Colonic mucosa (tissue), 4 donors: ENCODE measurements at regions not wholly inside any gene's neighbourhood (a gene's known extent, or its start where the extent isn't known, plus 50 kb on each side); places are given as distances from the start of the nearest gene placed in this dataset.

Experiments used
- DNase-seq: peaks from one replicate; pipeline ENCODE4 v3.0.0-alpha.2; 2020
- H3K27ac ChIP-seq: fragments of 200-600 bp; one replicate; pipeline ENCODE4 v1.8.0; 2021
- H3K27me3 ChIP-seq: fragments of 200-600 bp; one replicate; pipeline ENCODE4 v1.8.0; 2021
- H3K36me3 ChIP-seq: fragments of 200-600 bp; one replicate; pipeline ENCODE4 v1.8.0; 2021
- H3K4me1 ChIP-seq: fragments of 200-600 bp; one replicate; pipeline ENCODE4 v1.8.0; 2021; ENCODE audit warnings: mild to moderate bottlenecking
- H3K4me3 ChIP-seq: fragments of 200-600 bp; one replicate; pipeline ENCODE4 v1.8.0; 2021
- H3K9ac ChIP-seq, 2 donors: one replicate each; pipeline ENCODE4 v1.7.0; 2013; ENCODE audit warnings: control low read depth in 2 of 2, low read depth in 2 of 2, low read length in 2 of 2
- H3K9me3 ChIP-seq: fragments of 200-600 bp; one replicate; pipeline ENCODE4 v1.8.0; 2021
- CTCF ChIP-seq: fragments of 200-600 bp; IDR thresholded peaks from one replicate; pipeline ENCODE4 v1.8.0; 2022; ENCODE audit warnings: antibody characterized with exemption, mild to moderate bottlenecking
- intact Hi-C: fragments of 100-400 bp; cut with DNase I; formaldehyde crosslinking; loops from one replicate; pipeline ENCODE4 v1.14.1; 2022
- donor health status: healthy.
- donor health status: DM: no; HTN: no; CAD: no.
- donor health status: DM: no; HTN: no; CAD: no.

- intact Hi-C loops, result no loop called here
- H3K9ac ChIP-seq, result no peak overlapping the region
- TF ChIP-seq CTCF, result no peak
These were observed 405.5 kb upstream of the ADAMTS5 start for GRCh38 chr21:27372381-27372780.

GRCh38 chr21:27371975-27372331 is 405.1 kb upstream of the ADAMTS5 start:
- no peak for TF ChIP-seq CTCF
- intact Hi-C loops, result no loop called here

More at GRCh38 chr21:27372381-27372780, 405.5 kb upstream of the ADAMTS5 start:
- H3K9me3 ChIP-seq, result no peaks in the 10 kb centered on the region
- no peaks in the 10 kb centered on the region for H3K4me1 ChIP-seq
- no peak for DNase-seq
- H3K27ac ChIP-seq, result no peak overlapping the region
- H3K4me3 ChIP-seq, result no peak overlapping the region
- H3K27me3 ChIP-seq, result no peaks in the 10 kb centered on the region
- no peaks in the 10 kb centered on the region for H3K36me3 ChIP-seq

GRCh38 chr21:27371115-27371974 is 404.5 kb upstream of the ADAMTS5 start:
- Histone ChIP-seq H3K4me1 (no peaks in the 10 kb centered on the region), H3K9me3 (no peaks in the 10 kb centered on the region), H3K27ac (no peak overlapping the region), H3K9ac (no peak overlapping the region), H3K4me3 (no peak overlapping the region), H3K27me3 (no peaks in the 10 kb centered on the region), H3K36me3 (no peaks in the 10 kb centered on the region)
- intact Hi-C loops, result no loop called here
- TF ChIP-seq CTCF, result no peak
- DNase-seq, result no peak

More at GRCh38 chr21:27371975-27372331, 405.1 kb upstream of the ADAMTS5 start:
- H3K4me3 ChIP-seq, result no peak overlapping the region
- DNase-seq, result no peak
- no peaks in the 10 kb centered on the region for H3K9me3 ChIP-seq
- no peak overlapping the region for H3K27ac ChIP-seq
- H3K9ac ChIP-seq, result no peak overlapping the region
- no peaks in the 10 kb centered on the region for H3K4me1 ChIP-seq
- no peaks in the 10 kb centered on the region for H3K36me3 ChIP-seq
- H3K27me3 ChIP-seq, result no peaks in the 10 kb centered on the region

GRCh38 chr21:27369978-27370571 is 403.2 kb upstream of the ADAMTS5 start:
- Histone ChIP-seq H3K27me3 (no peaks in the 10 kb centered on the region), H3K27ac (no peak overlapping the region), H3K36me3 (no peaks in the 10 kb centered on the region), H3K9me3 (no peaks in the 10 kb centered on the region), H3K9ac (no peak overlapping the region), H3K4me1 (no peaks in the 10 kb centered on the region), H3K4me3 (no peak overlapping the region)
- no peak for DNase-seq
- no peak for TF ChIP-seq CTCF
- intact Hi-C loops, result no loop called here

GRCh38 chr21:27369234-27369633 is 402.3 kb upstream of the ADAMTS5 start:
- H3K9me3 ChIP-seq, result no peaks in the 10 kb centered on the region
- no peak overlapping the region for H3K4me3 ChIP-seq
- no peaks in the 10 kb centered on the region for H3K4me1 ChIP-seq
- H3K36me3 ChIP-seq, result no peaks in the 10 kb centered on the region
- no peak overlapping the region for H3K27ac ChIP-seq
- no peak overlapping the region for H3K9ac ChIP-seq
- intact Hi-C loops, result no loop called here
- DNase-seq, result no peak
- no peak for TF ChIP-seq CTCF
- no peaks in the 10 kb centered on the region for H3K27me3 ChIP-seq
